ENCODE measurements at regions not wholly inside any gene's neighbourhood (a gene's known extent, or its start where the extent isn't known, plus 50 kb on each side); places are given as distances from the start of the nearest gene placed in this dataset.

- no peak for TF ChIP-seq CTCF (IDR thresholded peaks at IDR 0.05)
- TF ChIP-seq POLR2A (IDR thresholded peaks at IDR 0.05; ENCODE audit: low read length): no peak
- no peak for TF ChIP-seq EP300 (IDR thresholded peaks at IDR 0.05)
- no peak for TF ChIP-seq USF2 (IDR thresholded peaks at IDR 0.05)
- TF ChIP-seq CHD4 (IDR thresholded peaks at IDR 0.05; ENCODE audit: borderline replicate concordance): no peak
- no peak for TF ChIP-seq ESRRA (IDR thresholded peaks at IDR 0.05; ENCODE audit: borderline replicate concordance, low read length)
- no peak for TF ChIP-seq RFX5 (IDR thresholded peaks at IDR 0.05)
- TF ChIP-seq ZC3H11A (IDR thresholded peaks at IDR 0.05): no peak
- TF ChIP-seq RNF2 (IDR thresholded peaks at IDR 0.05; ENCODE audit: borderline replicate concordance, low read depth): no peak
- TF ChIP-seq MAX (IDR thresholded peaks at IDR 0.05): no peak
- TF ChIP-seq JUNB (IDR thresholded peaks at IDR 0.05): no peak
- no peak for TF ChIP-seq MAZ (IDR thresholded peaks at IDR 0.05; ENCODE audit: borderline replicate concordance, low read depth, low read length)
- no peak for TF ChIP-seq NPAS2 (CRISPR knock-in tag; IDR thresholded peaks at IDR 0.05; ENCODE audit: borderline replicate concordance)
- no peak for TF ChIP-seq RARB (CRISPR knock-in tag; IDR thresholded peaks at IDR 0.05)
These were observed 340.3 kb upstream of the TRAM1L1 start for GRCh38 chr4:117425636-117426035.

Measured in A549 (cell line).